Neural progenitor cell (in vitro differentiated cells): ENCODE measurements at regions not wholly inside any gene's neighbourhood (a gene's known extent, or its start where the extent isn't known, plus 50 kb on each side); places are given as distances from the start of the nearest gene placed in this dataset.

Experiments
- DNase-seq: peaks from one replicate; pipeline ENCODE4 v3.0.0-alpha.2; 2016; ENCODE audit warnings: low spot score
- H2AFZ ChIP-seq: fragments of 200-600 bp; sonication (generic); replicated peaks from 2 replicates; pipeline ENCODE4 v1.6.1; 2016; ENCODE audit warnings: antibody characterized with exemption
- H3F3A ChIP-seq: fragments of 200-600 bp; sonication (generic); 2 replicates; pipeline ENCODE4 v1.6.1; 2016; ENCODE audit warnings: antibody characterized with exemption, low read depth
- H3K27ac ChIP-seq: fragments of 200-600 bp; sonication (generic); 2 replicates; pipeline ENCODE4 v1.5.1; 2016; ENCODE audit warnings: mild to moderate bottlenecking
- H3K27me3 ChIP-seq: fragments of 200-600 bp; sonication (generic); 2 replicates; pipeline ENCODE4 v1.6.1; 2016; ENCODE audit warnings: mild to moderate bottlenecking, moderate library complexity
- H3K36me3 ChIP-seq: fragments of 200-600 bp; sonication (generic); 2 replicates; pipeline ENCODE4 v1.5.1; 2016
- H3K4me1 ChIP-seq: fragments of 200-600 bp; sonication (generic); 2 replicates; pipeline ENCODE4 v1.6.1; 2016; ENCODE audit warnings: mixed run types
- H3K4me2 ChIP-seq: fragments of 200-600 bp; sonication (generic); 2 replicates; pipeline ENCODE4 v1.6.1; 2016
- H3K4me3 ChIP-seq: fragments of 200-600 bp; sonication (generic); 2 replicates; pipeline ENCODE4 v1.5.1; 2016
- H3K79me2 ChIP-seq: fragments of 200-600 bp; sonication (generic); 2 replicates; pipeline ENCODE4 v1.6.1; 2016; ENCODE audit warnings: low read depth
- H3K9ac ChIP-seq: fragments of 200-600 bp; sonication (generic); 2 replicates; pipeline ENCODE4 v1.6.1; 2016
- H3K9me3 ChIP-seq: fragments of 200-600 bp; sonication (generic); 2 replicates; pipeline ENCODE4 v1.5.1; 2016; ENCODE audit warnings: low read depth
- H4K20me1 ChIP-seq: fragments of 200-600 bp; sonication (generic); 2 replicates; pipeline ENCODE4 v1.6.1; 2016; ENCODE audit warnings: low read depth
- H3K27ac Mint-ChIP-seq: 3 replicates; pipeline ENCODE4 v1.8.0; 2021; ENCODE audit warnings: mixed read lengths
- H3K27me3 Mint-ChIP-seq: 2 replicates; pipeline ENCODE4 v1.8.0; 2022; ENCODE audit warnings: low read depth, mild to moderate bottlenecking, inconsistent platforms, moderate library complexity, mixed read lengths; ENCODE audit not compliant: insufficient read depth
- H3K36me3 Mint-ChIP-seq: 3 replicates; pipeline ENCODE4 v1.8.0; 2021; ENCODE audit warnings: mixed read lengths
- H3K4me1 Mint-ChIP-seq: 3 replicates; pipeline ENCODE4 v1.8.0; 2021; ENCODE audit warnings: mixed read lengths
- H3K4me3 Mint-ChIP-seq: 3 replicates; pipeline ENCODE4 v1.8.0; 2021; ENCODE audit warnings: mild to moderate bottlenecking, moderate library complexity, mixed read lengths
- H3K9me3 Mint-ChIP-seq: 3 replicates; pipeline ENCODE4 v1.8.0; 2020; ENCODE audit warnings: mixed read lengths
- EZH2 ChIP-seq: fragments of 200-600 bp; sonication (generic); IDR thresholded peaks from 2 replicates; pipeline ENCODE4 v1.6.1; 2017; ENCODE audit warnings: antibody characterized with exemption, mild to moderate bottlenecking, moderate library complexity
- EZH2phosphoT487 ChIP-seq: fragments of 200-600 bp; sonication (generic); IDR thresholded peaks from 2 replicates; pipeline ENCODE4 v1.6.1; 2017; ENCODE audit warnings: antibody characterized with exemption
- TF ChIP-seq, protein P1 (sequence below): fragments of 200-600 bp; sonication (generic); IDR thresholded peaks from 2 replicates; pipeline ENCODE4 v1.5.1; 2017; ENCODE audit warnings: antibody characterized with exemption, mild to moderate bottlenecking

DNA sequence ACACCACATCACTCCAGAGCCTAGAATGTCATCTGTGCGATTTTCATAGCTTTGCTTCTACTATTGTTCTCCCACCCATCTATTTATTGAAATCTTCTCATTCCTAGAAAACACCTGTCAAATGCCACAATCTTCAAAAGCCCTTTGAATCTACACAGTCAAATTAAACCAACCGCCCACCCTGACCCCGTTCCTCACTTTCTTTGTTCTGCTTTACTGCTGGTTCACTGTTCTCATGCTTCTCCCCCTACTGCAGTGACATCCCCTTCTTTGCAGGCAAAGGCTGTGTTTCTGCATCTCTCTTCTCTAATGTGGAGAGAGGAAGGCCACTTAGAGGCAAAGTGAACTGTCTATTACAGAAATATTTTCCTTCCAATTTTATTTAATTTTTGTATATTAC, 152.4 kb upstream of the NEBL start:
- no peak overlapping the region for H2AFZ ChIP-seq
- no peak overlapping the region for H3K27ac ChIP-seq
- DNase-seq, result no peak
- no peak overlapping the region for H3K4me2 ChIP-seq
- H3K36me3 ChIP-seq, result no peaks in the 10 kb centered on the region
- Mint-ChIP-seq H3K4me1 (peaks cover 5% of the 10 kb centered on the region), H3K36me3 (peaks cover 33% of the 10 kb centered on the region), H3K9me3 (peaks cover 43% of the 10 kb centered on the region), H3K27me3 (no peaks in the 10 kb centered on the region), H3K4me3 (no peak overlapping the region), H3K27ac (no peak overlapping the region)
- no peaks in the 10 kb centered on the region for H3F3A ChIP-seq
- no peaks in the 10 kb centered on the region for H4K20me1 ChIP-seq
- H3K79me2 ChIP-seq, result peaks cover 34% of the 10 kb centered on the region
- no peak overlapping the region for H3K4me3 ChIP-seq
- H3K4me1 ChIP-seq, result peaks cover 6% of the 10 kb centered on the region
- no peaks in the 10 kb centered on the region for H3K27me3 ChIP-seq
- TF ChIP-seq, protein P1, sequence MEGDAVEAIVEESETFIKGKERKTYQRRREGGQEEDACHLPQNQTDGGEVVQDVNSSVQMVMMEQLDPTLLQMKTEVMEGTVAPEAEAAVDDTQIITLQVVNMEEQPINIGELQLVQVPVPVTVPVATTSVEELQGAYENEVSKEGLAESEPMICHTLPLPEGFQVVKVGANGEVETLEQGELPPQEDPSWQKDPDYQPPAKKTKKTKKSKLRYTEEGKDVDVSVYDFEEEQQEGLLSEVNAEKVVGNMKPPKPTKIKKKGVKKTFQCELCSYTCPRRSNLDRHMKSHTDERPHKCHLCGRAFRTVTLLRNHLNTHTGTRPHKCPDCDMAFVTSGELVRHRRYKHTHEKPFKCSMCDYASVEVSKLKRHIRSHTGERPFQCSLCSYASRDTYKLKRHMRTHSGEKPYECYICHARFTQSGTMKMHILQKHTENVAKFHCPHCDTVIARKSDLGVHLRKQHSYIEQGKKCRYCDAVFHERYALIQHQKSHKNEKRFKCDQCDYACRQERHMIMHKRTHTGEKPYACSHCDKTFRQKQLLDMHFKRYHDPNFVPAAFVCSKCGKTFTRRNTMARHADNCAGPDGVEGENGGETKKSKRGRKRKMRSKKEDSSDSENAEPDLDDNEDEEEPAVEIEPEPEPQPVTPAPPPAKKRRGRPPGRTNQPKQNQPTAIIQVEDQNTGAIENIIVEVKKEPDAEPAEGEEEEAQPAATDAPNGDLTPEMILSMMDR, result no peak
- TF ChIP-seq EZH2 (no peak), EZH2phosphoT487 (no peak)
- H3K9me3 ChIP-seq, result no peaks in the 10 kb centered on the region
- H3K9ac ChIP-seq, result no peak overlapping the region

DNA sequence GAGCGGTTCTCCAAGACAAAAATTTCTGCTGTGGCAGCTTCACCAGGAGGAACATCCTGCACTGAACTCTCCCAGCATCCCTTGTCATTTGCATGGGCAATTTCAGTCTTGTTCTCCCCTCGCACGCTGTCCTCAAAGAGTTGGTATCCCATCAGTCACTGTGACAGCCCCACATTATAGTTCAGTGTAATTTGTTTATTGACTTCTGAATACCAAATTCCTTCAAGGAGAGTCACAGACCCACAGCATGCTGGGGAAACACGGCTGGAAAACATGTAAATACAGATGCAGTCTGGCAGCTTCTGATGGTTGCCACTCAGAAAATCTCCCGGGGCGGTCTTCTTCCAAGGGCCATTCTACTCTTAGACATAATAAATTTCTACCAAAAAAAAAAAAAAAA, 151.0 kb upstream of the NEBL start:
- no peaks in the 10 kb centered on the region for H3K27me3 Mint-ChIP-seq
- H3K4me2 ChIP-seq, result no peak overlapping the region

DNA sequence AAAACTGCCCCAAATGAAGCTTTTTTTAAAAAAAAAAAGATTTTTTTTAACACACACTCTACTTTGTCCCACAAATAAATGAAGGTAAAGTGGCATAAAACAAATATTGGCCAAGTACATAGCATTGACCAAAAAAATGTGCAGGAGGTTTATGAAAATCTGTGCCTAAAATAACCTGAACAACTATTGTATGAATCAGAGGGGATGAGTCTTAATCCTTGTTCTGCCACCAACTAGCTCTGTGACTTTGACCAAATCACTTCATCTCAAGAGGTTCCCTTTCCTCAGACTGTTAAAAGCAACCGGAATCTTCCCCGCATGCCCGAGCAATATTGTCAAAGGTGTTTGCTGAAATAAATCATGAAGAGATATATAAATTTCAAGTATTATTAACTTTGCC, 150.4 kb upstream of the NEBL start:
- no peak overlapping the region for H3K27ac Mint-ChIP-seq

More for the DNA sequence above, 151.0 kb upstream of the NEBL start:
- Histone ChIP-seq H3K4me1 (peaks cover 14% of the 10 kb centered on the region), H3K79me2 (peaks cover 47% of the 10 kb centered on the region), H3K9me3 (no peaks in the 10 kb centered on the region), H3K9ac (no peak overlapping the region), H4K20me1 (no peaks in the 10 kb centered on the region), H3K27me3 (no peaks in the 10 kb centered on the region), H3K4me3 (no peak overlapping the region), H2AFZ (no peak overlapping the region), H3F3A (peaks cover 6% of the 10 kb centered on the region), H3K27ac (no peak overlapping the region), H3K36me3 (no peaks in the 10 kb centered on the region)
- TF ChIP-seq, protein P1, result no peak
- TF ChIP-seq EZH2phosphoT487 (no peak), EZH2 (no peak)
- no peak overlapping the region for H3K4me3 Mint-ChIP-seq
- no peak overlapping the region for H3K27ac Mint-ChIP-seq
- peaks cover 32% of the 10 kb centered on the region for H3K36me3 Mint-ChIP-seq
- H3K4me1 Mint-ChIP-seq, result peaks cover 5% of the 10 kb centered on the region
- DNase-seq, result no peak
- peaks cover 42% of the 10 kb centered on the region for H3K9me3 Mint-ChIP-seq

More for the DNA sequence above, 150.4 kb upstream of the NEBL start:
- no peaks in the 10 kb centered on the region for H3K9me3 ChIP-seq
- no peak overlapping the region for H3K4me2 ChIP-seq
- H3K4me1 ChIP-seq, result peaks cover 20% of the 10 kb centered on the region
- no peak overlapping the region for H2AFZ ChIP-seq
- Mint-ChIP-seq H3K9me3 (peaks cover 40% of the 10 kb centered on the region), H3K4me1 (peaks cover 5% of the 10 kb centered on the region), H3K4me3 (no peak overlapping the region), H3K36me3 (peaks cover 28% of the 10 kb centered on the region), H3K27me3 (no peaks in the 10 kb centered on the region)
- no peak for DNase-seq
- peaks cover 12% of the 10 kb centered on the region for H3F3A ChIP-seq
- H3K36me3 ChIP-seq, result no peaks in the 10 kb centered on the region
- no peak overlapping the region for H3K27ac ChIP-seq
- H3K79me2 ChIP-seq, result peaks cover 49% of the 10 kb centered on the region
- TF ChIP-seq, protein P1, result no peak
- no peak for TF ChIP-seq EZH2
- TF ChIP-seq EZH2phosphoT487, result no peak
- H3K27me3 ChIP-seq, result no peaks in the 10 kb centered on the region
- H3K4me3 ChIP-seq, result no peak overlapping the region
- no peak overlapping the region for H3K9ac ChIP-seq
- H4K20me1 ChIP-seq, result no peaks in the 10 kb centered on the region
